ENCODE measurements at regions not wholly inside any gene's neighbourhood (a gene's known extent, or its start where the extent isn't known, plus 50 kb on each side); places are given as distances from the start of the nearest gene placed in this dataset.

DNA sequence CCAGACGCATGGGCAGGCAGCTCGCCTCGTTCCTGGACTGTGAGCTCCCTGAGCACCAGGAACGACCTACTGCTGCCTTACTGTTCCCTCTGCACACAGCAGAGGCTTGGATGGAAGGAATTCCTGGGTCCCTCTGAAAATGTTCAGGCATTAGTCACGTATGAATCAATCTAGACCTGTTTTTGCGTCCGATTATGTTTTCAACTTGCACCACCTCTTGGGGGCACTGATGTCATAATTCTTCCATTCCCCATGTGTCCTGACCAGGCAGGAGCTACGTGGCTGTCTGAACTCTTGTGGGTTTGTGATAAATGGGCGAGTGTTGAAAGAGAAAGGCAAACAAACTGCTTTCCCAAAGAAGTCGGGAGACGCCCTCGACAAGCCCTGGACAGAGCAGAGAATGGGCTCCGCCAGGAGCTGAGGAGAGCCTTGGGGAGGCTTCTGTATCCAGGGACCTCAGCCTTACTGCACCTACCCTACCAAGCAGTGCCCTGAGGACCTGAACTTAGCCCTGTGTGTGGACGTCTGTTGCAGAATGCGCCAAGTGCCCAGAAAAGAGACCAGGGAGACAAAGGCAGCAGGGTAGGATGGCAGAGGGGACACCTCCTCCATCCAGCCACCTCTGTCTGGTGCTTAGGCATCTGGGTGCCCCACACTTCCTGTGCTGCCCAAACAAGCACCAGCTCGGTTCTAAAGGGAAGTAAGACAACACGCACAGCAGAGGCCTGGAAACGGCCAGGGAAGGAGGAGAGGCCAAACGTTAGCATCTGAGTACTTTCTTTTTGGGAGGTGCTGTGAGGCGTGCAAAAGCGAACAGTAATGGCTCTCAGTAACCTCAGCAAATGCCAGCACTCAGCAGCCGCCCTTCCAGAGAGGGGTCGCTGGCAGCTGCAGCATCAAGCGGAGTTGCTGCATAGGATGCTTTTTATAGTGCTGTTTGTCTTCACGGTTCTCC lies 124.2 kb downstream of the LY86 start:
- no peak for TF ChIP-seq CTCF (IDR thresholded peaks at IDR 0.05)

GRCh38 chr6:6713657-6714056 lies 125.1 kb downstream of the LY86 start:
- TF ChIP-seq CTCF (IDR thresholded peaks at IDR 0.05): no peak

DNA sequence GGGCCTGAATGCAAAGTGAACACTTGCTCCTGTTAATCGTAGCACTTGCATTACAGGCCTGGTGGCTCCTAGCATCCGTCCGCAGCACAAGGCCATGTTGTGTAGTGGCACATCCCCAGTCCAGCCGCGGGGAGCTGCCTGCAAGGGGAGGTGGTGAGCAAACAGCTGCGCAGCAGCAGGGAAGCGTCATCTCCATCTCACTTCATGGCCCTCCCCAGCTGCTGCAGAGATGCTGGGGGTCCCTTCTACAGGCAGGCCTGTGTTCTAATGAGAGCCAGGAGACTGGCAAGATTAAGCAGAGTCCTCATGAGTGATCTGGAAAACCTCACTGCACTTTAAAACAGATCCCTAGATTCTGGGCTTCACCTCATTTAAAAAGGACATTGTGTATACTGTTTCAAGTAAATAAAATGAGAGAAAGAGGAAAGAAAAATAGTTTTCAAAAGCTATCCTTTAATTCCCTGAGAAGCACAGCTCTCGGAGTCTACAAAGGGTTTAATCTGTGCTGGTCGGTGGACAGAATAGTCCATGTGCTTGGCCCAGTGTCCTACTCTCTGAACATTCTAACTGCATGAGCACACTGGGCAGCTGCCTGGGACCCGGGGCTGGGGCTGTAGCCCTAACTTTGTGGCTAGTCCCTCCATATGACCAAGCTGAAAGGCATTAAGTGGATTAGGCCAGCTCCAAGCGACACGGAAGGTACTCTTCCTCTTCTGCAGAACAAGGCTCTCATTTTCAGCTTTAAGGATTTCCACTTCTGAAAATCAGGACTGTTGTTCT lies 125.8 kb downstream of the LY86 start:
- no peak for TF ChIP-seq CTCF (IDR thresholded peaks at IDR 0.05)

- TF ChIP-seq CTCF (IDR thresholded peaks at IDR 0.05): no peak
These were observed 126.4 kb downstream of the LY86 start for GRCh38 chr6:6714953-6715352.

DNA sequence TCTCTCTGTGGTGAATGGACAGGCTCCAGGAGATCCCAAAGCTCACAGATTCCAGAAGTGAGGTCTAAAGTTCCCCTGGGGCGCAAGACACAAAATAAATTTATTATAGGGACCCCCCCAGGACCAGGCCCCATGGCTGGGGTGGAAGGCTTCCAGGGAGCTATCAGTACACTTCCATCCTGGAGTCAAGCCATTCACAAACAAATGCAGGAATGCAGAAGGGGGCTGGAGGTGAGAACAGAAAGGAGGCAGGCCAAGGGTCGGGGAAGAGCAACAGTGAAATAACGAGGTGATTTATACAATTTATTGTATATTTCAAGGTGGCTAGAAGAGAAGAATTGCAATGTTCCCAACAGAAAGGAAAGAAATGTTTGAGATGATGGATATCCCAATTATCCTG lies 126.9 kb downstream of the LY86 start:
- TF ChIP-seq CTCF (IDR thresholded peaks at IDR 0.05): no peak

GRCh38 chr6:6716998-6717763 lies 128.7 kb downstream of the LY86 start:
- no peak for TF ChIP-seq CTCF (IDR thresholded peaks at IDR 0.05)

DNA sequence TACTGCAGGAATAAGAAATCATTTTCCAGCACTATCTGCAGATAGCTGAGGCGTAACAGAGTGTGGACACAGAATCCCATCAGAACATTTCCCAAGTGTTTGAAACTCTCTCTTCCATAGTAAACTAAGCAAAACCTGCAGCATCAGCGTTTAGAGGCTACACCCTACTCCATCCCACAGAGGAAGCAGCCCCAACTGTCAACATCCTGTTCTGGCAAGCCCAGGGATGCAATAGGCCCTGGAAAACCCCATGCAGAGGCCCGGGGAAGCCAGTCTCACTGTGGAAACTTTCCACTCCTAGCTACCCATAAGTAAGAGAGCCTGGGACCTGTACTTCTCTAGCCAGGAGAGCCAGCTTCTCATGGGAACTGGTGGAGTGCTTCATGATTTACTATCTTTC lies 129.4 kb downstream of the LY86 start:
- no peak for TF ChIP-seq CTCF (IDR thresholded peaks at IDR 0.05)
